ENCODE measurements at regions not wholly inside any gene's neighbourhood (a gene's known extent, or its start where the extent isn't known, plus 50 kb on each side); places are given as distances from the start of the nearest gene placed in this dataset.

DNA sequence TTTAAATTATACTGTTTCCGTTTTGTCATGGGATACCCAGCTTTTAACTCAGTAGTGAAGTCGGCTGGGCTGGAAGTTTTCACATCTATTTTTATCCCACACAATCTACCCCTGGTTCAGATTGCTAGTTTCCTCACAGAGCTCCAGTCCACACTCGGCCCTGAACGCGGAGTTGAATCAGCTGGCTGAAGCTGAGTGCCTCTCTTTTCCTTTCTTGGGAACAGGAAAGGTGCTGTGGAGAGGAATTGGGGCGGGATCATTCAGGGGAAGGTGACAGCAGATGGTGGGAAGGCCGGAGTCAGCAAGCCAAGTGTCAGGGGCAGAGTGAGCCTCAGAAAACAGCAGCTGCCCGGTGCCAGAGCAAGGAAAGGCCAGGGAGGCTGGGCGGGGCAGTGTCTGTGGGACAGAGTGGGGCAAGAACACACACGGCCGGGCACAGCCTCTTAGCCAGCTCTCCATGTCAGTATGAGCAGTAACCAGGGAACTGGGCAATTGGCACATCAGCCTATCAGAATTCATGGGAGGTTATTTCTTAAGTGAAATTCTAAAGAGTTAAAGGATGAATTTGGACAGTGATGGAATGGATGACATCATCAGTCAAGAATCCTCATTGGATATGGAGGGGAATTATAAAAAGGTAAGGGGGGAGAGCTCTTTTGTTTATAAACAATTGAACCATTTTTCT lies 135.7 kb upstream of the IL12A start:
- H3K9me3 ChIP-seq (replicated peaks), result no peaks in the 10 kb centered on the region; the same call in 1 of the 2 replicates
- peak overlapping the region; percentile 45 for H3K4me3 ChIP-seq
- no peaks in the 10 kb centered on the region for H3K27me3 ChIP-seq
- H3K36me3 ChIP-seq, result no peaks in the 10 kb centered on the region
- peaks cover 42% of the 10 kb centered on the region for H3K4me1 ChIP-seq
- H3K27ac ChIP-seq, result peak overlapping the region; percentile 86
- DNase-seq, result peak; percentile 78 to 79

DNA sequence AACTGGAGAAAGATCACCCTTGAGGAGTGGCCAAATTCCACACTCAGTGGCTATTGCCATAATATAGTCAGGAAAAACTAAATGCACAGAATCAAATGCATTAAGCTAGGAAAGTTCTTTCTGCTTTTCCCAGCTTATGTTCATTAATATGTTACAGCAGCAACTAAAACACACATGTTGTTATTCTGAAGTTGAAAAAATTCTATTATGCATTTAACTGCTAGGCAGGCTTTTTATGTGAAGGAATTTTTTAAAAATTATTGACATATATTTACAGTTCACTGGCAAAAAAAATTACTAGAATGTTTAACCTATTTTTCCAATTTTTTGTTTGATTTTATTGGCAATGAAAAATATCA lies 135.2 kb upstream of the IL12A start:
- H3K27ac ChIP-seq, result peak overlapping the region; percentile 86
- H3K27me3 ChIP-seq, result no peaks in the 10 kb centered on the region
- H3K4me1 ChIP-seq, result peaks cover 42% of the 10 kb centered on the region
- H3K9me3 ChIP-seq (replicated peaks), result no peaks in the 10 kb centered on the region
- DNase-seq, result no peak
- peak overlapping the region; percentile 45 for H3K4me3 ChIP-seq
- H3K36me3 ChIP-seq, result no peaks in the 10 kb centered on the region

DNA sequence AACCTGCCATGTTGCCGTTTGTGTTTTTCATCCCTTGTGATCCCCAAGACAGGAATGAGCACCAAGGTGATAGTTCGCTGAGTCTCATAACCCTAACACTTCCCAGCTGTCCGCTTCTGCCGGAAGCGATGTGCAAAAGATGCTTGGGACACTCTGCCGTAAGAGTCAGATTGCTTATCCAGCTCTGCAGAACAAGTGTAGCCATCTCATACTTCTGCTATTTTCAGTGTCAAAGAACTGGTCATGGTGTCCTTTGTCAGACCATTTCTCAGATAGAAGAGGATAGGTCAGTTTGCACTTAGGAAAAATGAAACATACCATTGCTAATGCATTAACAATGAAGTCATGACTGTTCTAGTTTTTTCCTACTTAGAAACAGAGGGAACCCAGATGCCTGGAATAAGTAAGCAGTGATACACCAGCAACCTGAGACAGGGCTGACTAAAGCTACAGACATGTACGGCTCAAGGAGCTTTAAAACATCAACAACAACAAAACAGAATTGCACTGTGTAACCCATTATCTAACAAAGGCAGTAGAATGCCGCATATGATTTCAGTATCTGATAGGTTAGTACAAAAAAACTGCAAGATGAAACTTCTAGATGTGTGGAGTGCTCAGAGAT lies 134.0 kb upstream of the IL12A start:
- peak; percentile 55 to 68 for DNase-seq
- Histone ChIP-seq H3K27ac (peak overlapping the region; percentile 86), H3K4me3 (peak overlapping the region; percentile 45), H3K9me3 (replicated peaks) (no peaks in the 10 kb centered on the region), H3K27me3 (no peaks in the 10 kb centered on the region), H3K4me1 (peaks cover 44% of the 10 kb centered on the region), H3K36me3 (no peaks in the 10 kb centered on the region)

DNA sequence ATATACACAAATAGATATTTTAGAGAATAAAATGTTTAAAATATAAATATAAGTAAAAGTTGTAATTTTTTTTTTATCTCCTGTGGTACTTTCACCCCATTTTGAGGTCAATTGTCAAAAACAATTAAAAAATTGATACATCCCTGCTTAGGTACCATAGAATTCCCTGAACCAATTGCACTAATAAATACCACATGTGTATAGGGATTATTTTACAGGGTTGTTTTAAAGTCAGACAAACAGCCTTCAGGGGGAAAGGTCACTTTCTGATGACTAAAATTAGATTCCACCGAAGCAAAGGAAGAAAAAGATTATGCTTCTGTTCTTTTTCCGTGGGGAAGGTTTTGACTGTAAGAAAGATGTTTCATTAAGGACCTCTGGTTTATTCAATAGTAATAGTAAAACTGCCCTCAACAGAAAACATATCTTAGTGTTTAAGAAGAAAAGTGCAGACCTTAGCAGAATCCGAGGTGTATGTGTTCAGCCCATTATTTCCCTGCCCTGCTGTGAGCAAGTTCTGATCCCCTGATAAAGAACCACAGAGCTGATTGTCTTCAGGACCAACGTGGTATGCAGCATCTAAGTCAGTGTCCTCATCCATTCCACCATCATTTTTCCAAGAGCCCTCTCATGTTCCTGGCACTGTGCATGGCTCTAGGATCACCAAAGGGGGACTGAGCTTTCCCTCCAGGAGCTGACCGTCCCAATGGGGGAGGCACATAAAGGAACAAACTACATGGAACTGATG lies 132.9 kb upstream of the IL12A start:
- Histone ChIP-seq H3K4me3 (no peak overlapping the region), H3K27ac (peak overlapping the region; percentile 86), H3K27me3 (no peaks in the 10 kb centered on the region), H3K9me3 (replicated peaks) (no peaks in the 10 kb centered on the region), H3K4me1 (peaks cover 56% of the 10 kb centered on the region), H3K36me3 (no peaks in the 10 kb centered on the region)
- DNase-seq, result no peak

DNA sequence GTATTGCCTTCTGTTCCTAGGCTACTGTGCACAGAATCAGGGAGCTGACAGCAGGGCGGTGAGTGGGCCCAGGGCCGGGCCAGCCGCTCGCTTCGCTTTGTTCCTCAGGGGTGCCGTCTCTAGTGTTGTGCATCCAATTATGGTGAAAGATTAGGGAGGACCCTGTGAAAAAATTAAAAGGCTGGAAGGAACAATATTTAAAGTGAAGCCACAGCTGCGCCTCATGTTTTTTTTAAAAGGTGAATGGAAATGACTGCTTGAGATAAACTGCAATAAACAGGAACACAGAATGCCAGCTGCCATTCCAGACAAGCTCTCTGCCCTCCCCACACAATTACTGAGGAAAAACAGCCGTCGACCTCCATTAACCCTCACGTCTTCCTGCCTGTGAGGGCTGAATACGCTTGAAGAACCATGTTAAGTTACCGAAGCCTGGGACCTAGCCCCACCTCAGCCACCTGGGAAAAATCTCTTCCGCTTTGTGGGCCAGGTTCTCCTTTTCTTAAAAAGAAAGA lies 132.0 kb upstream of the IL12A start:
- no peaks in the 10 kb centered on the region for H3K27me3 ChIP-seq
- peak overlapping the region; percentile 86 for H3K27ac ChIP-seq
- DNase-seq, result no peak
- no peak overlapping the region for H3K4me3 ChIP-seq
- H3K4me1 ChIP-seq, result peaks cover 65% of the 10 kb centered on the region
- no peaks in the 10 kb centered on the region for H3K9me3 ChIP-seq (replicated peaks)
- no peaks in the 10 kb centered on the region for H3K36me3 ChIP-seq

DNA sequence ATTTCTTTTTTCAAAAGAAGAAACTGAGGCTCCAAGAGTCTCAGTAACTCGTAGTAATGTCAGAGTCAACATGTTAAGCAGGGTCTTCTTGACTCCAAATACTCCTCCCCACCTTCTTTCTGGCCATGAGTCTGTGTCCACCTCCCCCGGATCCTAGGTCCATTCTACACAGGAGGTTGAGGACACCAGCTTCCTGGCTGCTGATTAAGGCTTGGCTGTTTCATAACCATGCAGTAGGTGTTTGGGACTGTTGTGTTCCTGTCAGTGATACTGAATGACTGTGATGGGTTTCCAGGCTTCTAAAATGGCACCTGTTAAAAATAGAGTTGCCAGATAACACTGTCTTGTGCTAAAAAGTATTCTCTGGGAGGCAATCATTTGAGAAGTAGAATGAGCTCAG lies 130.8 kb upstream of the IL12A start:
- no peak overlapping the region for H3K27ac ChIP-seq
- DNase-seq, result no peak
- H3K4me1 ChIP-seq, result peaks cover 60% of the 10 kb centered on the region

DNA sequence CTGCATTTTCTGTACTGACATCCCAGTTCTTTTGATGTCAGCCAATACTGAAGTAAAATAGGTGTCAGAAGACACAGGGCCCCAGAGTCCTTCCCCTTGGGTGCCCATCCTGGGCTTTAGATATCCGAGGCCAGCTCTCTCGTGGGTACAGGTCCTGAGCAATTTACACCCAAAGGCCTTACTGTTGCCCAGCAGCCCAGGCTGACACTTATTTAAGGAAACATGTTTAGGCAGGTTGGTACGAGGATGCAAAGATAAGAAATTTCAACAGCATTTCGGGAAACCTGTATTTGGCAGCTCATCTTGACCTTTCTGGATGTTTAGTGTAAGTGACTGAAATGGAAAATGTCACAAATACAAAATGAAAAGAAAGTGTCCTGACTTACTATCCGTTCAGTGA lies 130.0 kb upstream of the IL12A start:
- Histone ChIP-seq H3K4me3 (no peak overlapping the region), H3K27ac (no peak overlapping the region), H3K36me3 (no peaks in the 10 kb centered on the region), H3K4me1 (peaks cover 56% of the 10 kb centered on the region), H3K27me3 (no peaks in the 10 kb centered on the region), H3K9me3 (replicated peaks) (no peaks in the 10 kb centered on the region)
- DNase-seq, result no peak

More for the DNA sequence above, 130.8 kb upstream of the IL12A start:
- H3K4me3 ChIP-seq, result no peak overlapping the region
- H3K36me3 ChIP-seq, result no peaks in the 10 kb centered on the region
- H3K27me3 ChIP-seq, result no peaks in the 10 kb centered on the region
- H3K9me3 ChIP-seq (replicated peaks), result no peaks in the 10 kb centered on the region

DNA sequence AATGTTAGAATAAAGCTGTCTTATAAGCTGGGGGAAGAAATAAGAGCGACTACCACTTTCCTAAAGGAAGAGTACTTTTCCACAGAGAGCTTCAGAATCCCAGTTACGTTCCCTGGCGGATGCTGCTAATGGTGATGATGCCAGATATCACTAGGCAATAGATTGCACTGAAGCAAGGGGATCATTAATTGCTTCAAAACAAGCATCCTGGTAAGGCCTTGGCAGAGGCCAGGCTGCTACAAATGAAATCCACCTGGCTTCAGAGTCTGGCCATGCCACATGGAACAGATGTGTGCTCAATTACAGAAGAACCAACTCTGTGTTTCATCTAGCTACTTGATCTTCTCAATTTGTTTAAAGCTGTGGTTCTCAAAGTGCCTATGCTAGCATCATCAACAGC lies 129.2 kb upstream of the IL12A start:
- H3K27me3 ChIP-seq, result no peaks in the 10 kb centered on the region
- H3K4me3 ChIP-seq, result no peak overlapping the region
- H3K9me3 ChIP-seq (replicated peaks), result no peaks in the 10 kb centered on the region
- DNase-seq, result no peak
- no peak overlapping the region for H3K27ac ChIP-seq
- peaks cover 48% of the 10 kb centered on the region for H3K4me1 ChIP-seq
- no peaks in the 10 kb centered on the region for H3K36me3 ChIP-seq

DNA sequence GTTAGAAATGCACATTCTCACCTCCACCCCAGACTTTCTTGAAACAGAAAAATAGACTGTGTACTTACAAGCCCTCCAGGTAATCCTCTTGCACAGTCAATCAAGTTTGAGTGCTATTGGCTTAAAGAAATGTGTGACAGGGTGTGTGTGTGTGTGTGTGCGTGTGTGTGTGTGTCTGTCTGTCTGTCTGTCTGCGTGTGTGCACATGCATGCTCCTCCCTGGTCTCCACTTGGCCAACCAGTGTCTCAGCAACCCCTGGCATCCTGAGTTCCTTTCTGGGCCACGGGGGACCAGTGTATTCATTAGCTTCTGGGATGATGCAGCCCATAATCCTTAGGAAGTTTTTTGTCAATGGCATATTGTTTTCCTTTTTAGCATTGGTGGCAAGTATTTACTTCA lies 128.8 kb upstream of the IL12A start:
- Histone ChIP-seq H3K9me3 (replicated peaks) (no peaks in the 10 kb centered on the region), H3K27ac (no peak overlapping the region), H3K4me1 (peaks cover 48% of the 10 kb centered on the region), H3K4me3 (no peak overlapping the region), H3K27me3 (no peaks in the 10 kb centered on the region), H3K36me3 (no peaks in the 10 kb centered on the region)
- no peak for DNase-seq

DNA sequence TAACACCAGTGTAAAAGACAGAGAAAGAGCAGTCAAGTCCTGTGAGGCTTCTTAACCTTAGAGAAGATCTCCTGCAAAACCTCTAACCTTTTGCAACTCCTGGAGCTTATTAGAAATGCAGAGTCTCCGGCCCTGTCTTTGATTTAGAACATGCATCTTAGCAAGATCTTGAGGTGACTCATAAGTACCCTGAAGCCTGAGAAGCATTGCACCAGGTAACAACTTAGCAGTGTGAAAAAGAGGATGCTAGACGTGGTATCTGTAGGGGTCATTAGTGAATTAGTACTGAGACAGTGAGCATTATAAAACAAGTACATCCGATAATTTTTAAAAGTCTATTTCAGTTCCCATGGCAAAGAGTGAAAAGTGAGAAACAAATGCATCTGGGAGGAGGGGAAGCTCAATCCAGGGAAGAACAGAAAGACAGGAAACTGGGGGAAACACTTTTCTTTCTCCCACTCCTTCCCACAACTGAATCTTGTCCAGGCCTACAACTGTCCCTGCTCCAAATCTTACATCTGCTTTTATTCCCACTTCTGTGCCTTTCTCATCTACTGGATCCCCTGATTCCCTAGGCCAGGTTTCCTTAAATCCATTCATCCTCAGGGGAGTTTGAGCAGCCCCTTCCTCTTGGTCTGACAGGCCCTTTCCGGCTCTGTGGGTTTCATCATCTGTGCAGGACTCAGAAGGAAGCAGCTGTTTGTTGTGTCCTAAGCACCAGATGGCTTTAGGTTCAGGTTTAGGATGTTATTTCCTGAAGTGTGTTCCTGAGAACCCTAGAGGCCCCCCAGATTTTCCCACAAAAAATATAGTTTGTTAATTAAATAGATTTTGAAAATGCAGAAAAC lies 128.1 kb upstream of the IL12A start:
- Histone ChIP-seq H3K4me1 (peaks cover 49% of the 10 kb centered on the region), H3K4me3 (no peak overlapping the region), H3K9me3 (replicated peaks) (no peaks in the 10 kb centered on the region), H3K27ac (peak overlapping the region; percentile 62), H3K36me3 (no peaks in the 10 kb centered on the region), H3K27me3 (no peaks in the 10 kb centered on the region)
- peak; percentile 40 to 74 for DNase-seq

DNA sequence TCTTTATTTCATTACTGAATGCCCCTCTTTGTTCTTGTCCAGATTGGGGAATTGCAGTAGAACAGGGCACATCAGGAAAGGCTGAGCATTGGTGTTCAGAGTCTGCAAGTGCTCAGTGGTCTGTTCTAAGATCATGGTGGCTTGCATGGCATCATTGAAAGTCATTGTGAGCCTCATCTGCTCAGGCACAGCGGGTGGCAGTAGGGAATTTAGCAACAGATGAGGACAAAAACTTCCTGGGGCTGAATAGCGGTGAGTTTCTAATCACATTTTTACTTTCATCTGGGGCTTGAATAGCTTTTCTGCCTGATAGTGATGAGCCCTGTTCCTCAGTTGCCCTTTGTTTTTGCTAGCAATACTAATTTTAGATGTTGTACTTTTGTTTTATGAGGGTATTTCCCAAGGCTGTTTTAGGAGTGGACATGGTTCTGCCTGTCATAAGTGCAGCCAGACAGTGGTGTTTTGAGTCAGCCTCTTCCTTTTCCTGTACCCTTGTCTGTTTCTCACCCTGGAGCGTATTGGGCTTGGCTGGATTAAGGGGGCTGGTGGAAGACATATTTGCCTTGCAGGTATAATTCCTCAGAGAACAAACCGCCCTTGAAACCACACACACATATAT lies 127.2 kb upstream of the IL12A start:
- Histone ChIP-seq H3K4me1 (peaks cover 47% of the 10 kb centered on the region), H3K4me3 (no peak overlapping the region), H3K27ac (peak overlapping the region; percentile 62), H3K36me3 (no peaks in the 10 kb centered on the region), H3K27me3 (no peaks in the 10 kb centered on the region), H3K9me3 (replicated peaks) (no peaks in the 10 kb centered on the region)
- DNase-seq, result no peak

DNA sequence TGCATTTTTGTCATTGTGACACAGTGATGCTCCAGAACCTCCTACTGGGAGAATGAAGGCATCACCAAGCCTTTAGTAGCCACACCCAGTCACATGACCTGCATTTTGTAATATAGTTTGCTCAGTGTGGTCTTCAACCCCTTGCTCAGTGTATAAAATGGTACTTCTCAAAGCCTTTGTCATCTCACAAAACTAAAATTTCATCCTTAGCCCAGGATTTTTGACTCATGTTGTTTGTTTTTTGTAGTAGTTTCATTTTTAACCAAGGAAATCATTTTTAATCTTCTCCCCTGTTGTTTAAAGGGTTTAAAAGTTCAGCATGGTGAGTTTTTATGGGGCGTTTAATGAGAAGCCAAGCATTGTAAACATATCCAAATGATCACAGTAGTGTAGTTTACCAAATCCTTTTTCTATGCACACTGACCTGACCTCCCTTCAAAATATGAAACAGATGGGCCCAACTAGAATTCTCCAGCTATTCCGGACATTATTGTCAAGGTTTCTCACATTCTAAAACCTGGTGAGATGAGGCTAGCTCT lies 123.5 kb upstream of the IL12A start:
- Histone ChIP-seq H3K4me3 (no peak overlapping the region), H3K27ac (no peak overlapping the region)
- DNase-seq, result no peak

DNA sequence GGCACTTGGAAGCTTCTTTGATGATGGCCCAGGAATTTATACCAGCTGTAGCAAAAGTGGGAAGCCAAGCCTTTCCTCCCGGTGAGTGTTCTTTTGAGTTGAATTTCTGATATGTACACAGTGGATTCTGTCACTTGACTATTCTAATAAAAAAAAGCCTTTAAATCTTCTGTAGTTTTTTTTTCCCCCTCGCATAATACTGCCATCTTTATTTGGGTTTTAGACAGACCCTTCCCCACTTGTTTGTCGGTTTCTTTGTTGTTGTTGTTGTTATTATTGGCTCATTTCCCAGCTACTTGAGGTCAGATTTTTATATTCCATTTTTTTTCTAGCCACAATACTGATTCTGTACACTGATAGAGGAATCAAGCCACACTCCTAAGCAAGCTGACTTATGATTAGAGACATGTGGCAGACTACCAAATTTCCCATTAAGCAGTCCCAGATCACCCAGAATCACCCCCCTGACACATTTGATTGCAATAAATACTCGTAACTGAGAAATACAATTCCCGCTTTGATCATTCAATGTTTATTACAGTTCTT lies 122.4 kb upstream of the IL12A start:
- H3K9me3 ChIP-seq (replicated peaks), result 0 out of 2 replicates have a peak, but pooled peaks cover 3% of the 10 kb centered on the region
- DNase-seq, result no peak
- H3K36me3 ChIP-seq, result peaks cover 7% of the 10 kb centered on the region; the same call in 1 of the 2 replicates
- peaks cover 30% of the 10 kb centered on the region for H3K4me1 ChIP-seq
- no peak overlapping the region for H3K27ac ChIP-seq
- H3K4me3 ChIP-seq, result no peak overlapping the region
- H3K27me3 ChIP-seq, result no peaks in the 10 kb centered on the region

More for the DNA sequence above, 123.5 kb upstream of the IL12A start:
- H3K9me3 ChIP-seq (replicated peaks), result 0 out of 2 replicates have a peak, but pooled peaks cover 3% of the 10 kb centered on the region
- H3K4me1 ChIP-seq, result peaks cover 41% of the 10 kb centered on the region
- no peaks in the 10 kb centered on the region for H3K27me3 ChIP-seq
- H3K36me3 ChIP-seq, result peaks cover 7% of the 10 kb centered on the region; the same call in 1 of the 2 replicates
